KG1 (cell line): ENCODE measurements at regions not wholly inside any gene's neighbourhood (a gene's known extent, or its start where the extent isn't known, plus 50 kb on each side); places are given as distances from the start of the nearest gene placed in this dataset.
A peak's percentile ranks its signal among the peaks of the same experiment; 100 is the strongest.

Experiments used
- DNase-seq: peaks from one replicate; lab custom pipeline; 2025; lab: John Stamatoyannopoulos, UW

DNA sequence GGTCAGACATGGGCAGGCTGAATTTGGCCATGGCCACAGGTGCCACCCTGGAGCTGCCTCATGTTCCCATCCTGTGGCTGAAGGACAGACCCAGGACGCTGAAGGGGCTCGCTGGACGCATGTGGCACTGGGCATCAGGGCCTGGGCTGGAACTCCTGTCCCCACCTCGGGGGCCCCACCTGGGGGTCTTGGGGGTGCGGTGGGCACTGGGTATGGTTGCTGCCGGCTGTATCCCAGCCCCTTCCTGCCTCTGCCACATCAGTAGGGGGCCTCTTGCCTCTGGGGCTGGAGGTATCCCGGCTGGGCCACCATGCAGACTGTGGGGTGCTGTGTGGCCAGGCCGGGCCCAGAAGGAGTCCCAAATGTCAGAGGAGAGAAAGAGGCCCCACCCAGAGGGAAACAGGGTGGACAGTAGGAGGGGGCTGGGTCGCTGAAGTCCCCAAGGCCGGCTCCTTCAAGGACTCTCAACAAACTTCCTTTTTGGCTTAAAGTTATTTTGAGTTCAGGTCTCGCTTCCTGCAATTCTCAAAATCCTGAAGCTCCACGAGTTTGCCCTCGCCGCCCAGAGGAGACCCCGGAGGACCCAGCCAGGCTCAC is 78.7 kb downstream of the SIK1 start:
- no peak for DNase-seq

- DNase-seq: no peak
These were observed 79.3 kb downstream of the SIK1 start for GRCh38 chr21:43347461-43348169.

- DNase-seq: no peak
These were observed 80.4 kb downstream of the SIK1 start for GRCh38 chr21:43346551-43346950.

GRCh38 chr21:43345746-43346409 is 81.1 kb downstream of the SIK1 start:
- no peak for DNase-seq

- DNase-seq: no peak
These were observed 81.7 kb downstream of the SIK1 start for GRCh38 chr21:43345046-43345745.

GRCh38 chr21:43343992-43344886 is 82.7 kb downstream of the SIK1 start:
- DNase-seq: no peak

DNA sequence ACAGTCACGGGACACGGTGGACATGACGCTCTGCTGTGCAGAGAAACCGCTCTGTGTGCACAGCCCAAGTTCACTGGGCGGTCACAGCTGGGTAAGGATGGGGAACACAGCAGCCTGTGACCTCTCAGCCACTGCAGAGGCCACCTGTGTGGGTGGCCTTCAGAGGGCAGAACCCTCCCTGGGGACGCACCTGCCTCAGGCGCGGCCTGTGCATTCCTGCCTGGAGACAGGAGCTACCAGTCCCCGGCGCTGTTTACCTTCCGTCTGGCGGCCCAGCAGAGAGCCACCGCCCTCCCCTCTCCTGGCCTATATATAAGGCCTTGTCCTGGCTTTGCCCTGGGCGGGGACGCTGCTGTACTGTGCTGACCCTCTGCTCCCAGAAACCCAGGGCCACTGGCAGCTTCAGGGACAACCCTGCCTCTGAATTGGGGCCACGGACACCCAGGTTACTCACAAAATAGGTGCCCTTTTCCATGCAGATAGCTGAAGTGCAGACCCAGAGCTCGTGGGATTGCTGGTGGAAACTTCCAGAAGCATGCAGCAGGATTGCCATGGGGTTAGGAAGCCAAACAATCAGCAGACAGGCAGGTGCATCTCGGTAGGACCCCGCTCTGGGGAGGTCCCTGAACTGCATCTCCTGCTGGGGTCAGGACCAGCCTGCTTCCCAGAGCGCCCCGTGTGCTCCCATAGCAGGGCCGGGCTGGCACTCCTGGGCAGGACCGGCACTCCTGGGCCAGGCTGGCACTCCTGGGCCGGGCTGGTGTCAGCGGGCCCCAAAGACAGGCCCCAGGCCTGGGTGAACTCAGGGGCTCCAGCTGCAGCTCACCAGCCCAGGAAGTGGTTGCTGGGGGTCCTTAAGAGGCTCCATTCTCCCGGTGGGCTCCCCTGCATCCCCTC is 83.6 kb downstream of the SIK1 start:
- DNase-seq: no peak

- DNase-seq: no peak
These were observed 84.5 kb downstream of the SIK1 start for GRCh38 chr21:43342301-43342881.

- no peak for DNase-seq
These were observed 85.4 kb downstream of the SIK1 start for GRCh38 chr21:43341378-43342161.

GRCh38 chr21:43340491-43341377 is 86.2 kb downstream of the SIK1 start:
- no peak for DNase-seq

- no peak for DNase-seq
These were observed 87.3 kb downstream of the SIK1 start for GRCh38 chr21:43339668-43340067.

GRCh38 chr21:43338951-43339350 is 88.0 kb downstream of the SIK1 start:
- DNase-seq: peak; percentile 19

DNA sequence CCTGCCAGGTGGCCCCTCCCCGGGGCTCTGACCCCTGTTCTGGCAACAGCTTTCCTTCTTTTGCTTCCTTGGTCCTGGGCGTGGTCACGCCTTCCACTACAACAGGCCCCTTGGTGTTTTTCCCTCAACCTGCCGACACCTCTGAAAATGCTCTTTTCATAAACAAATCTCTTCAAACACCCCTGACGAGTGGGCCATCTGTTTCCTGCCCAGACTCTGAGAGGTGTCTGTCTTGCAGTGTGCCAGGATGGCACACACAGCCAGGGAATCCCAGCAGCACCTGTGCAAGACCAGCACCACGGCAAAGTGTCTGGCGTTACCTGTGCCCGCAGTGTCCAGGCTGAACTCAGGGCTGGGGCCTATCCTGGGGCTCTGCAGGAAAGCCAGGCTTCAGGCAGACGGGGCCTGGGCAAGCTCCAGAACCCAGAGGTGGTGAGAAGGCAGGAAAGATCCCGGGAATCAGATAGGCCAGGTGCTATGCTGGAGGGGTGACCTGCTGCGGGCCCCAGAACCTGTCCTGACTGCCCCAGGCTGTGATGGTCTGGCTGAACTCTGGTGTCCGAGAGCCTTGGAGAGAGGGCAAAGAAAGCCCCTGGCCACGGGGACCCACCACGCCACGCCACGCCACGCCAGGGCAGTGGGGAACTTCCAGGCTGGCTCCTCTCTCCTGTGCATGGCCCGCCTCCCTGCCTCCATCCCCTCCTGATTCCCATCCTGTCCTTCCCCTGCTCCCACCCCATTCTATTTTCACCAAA is 88.9 kb downstream of the SIK1 start:
- DNase-seq: no peak

DNA sequence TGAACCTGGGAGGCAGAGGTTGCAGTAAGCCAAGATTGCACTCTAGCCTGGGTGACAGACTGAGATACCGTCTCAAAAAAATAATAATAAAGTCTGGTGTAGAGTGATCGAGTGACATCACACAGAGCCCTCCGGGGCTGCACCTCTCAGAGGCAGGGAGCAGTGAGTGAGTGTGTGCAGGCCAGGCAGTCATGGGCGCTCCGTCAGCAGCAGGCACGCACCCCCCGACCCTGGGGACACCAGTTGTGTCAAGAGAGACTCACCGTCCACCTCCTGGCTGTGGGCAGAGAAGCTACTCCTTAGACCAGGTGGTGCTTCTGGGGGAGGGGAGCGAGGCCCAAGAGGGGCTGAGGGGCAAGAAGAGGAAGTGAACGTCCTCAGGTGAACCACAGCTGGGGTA is 91.8 kb downstream of the SIK1 start:
- no peak for DNase-seq

- DNase-seq: no peak
These were observed 92.5 kb downstream of the SIK1 start for GRCh38 chr21:43334214-43334958.

GRCh38 chr21:43333298-43334062 is 93.5 kb downstream of the SIK1 start:
- DNase-seq: no peak
